ENCODE measurements at regions not wholly inside any gene's neighbourhood (a gene's known extent, or its start where the extent isn't known, plus 50 kb on each side); places are given as distances from the start of the nearest gene placed in this dataset.
"Not testable (repeated sequence)": the region's sequence is repeated elsewhere in the genome, so short reads cannot be mapped to it uniquely, and the experiment has no call there.

- no peak for TF ChIP-seq NR2F2 (IDR thresholded peaks at IDR 0.05)
- no peak for TF ChIP-seq HNF4G (IDR thresholded peaks at IDR 0.05)
- TF ChIP-seq RXRA (IDR thresholded peaks at IDR 0.05): no peak
- no peak for TF ChIP-seq SP1 (IDR thresholded peaks at IDR 0.05)
- no peak for TF ChIP-seq ATF3 (IDR thresholded peaks at IDR 0.05)
- TF ChIP-seq ZBTB33 (IDR thresholded peaks at IDR 0.05): no peak
- TF ChIP-seq HNF4A (conservative IDR thresholded peaks at IDR 0.05): no peak
- no peak for TF ChIP-seq JUND (IDR thresholded peaks at IDR 0.05)
- WGBS: 67% methylated on average over 5 of the region's 5 CpGs
- no peak for DNase-seq (ENCODE audit: low spot score)
These were observed 256.2 kb upstream of the MGMT start for GRCh38 chr10:129210876-129211275.

GRCh38 chr10:129213256-129213655 is 253.8 kb upstream of the MGMT start:
- H3K36me3 ChIP-seq (ENCODE audit: control insufficient read depth in 4 of 4, insufficient read depth in 3 of 4, low read depth in 1 of 4, low read length in 3 of 4): no peaks in the 10 kb centered on the region
- peak; percentile 8 for TF ChIP-seq SP1 (IDR thresholded peaks at IDR 0.05)
- no peak for TF ChIP-seq CTCF (IDR thresholded peaks at IDR 0.05; ENCODE audit: low read depth, low read length, missing input control)
- H3K9ac ChIP-seq (ENCODE audit: low read depth in 1 of 2, low read length in 2 of 2): no peak overlapping the region
- H3K4me1 ChIP-seq (ENCODE audit: control insufficient read depth in 4 of 4, insufficient read depth in 4 of 4, low read length in 3 of 4): no peaks in the 10 kb centered on the region
- H3K4me3 ChIP-seq (ENCODE audit: low read depth in 1 of 3, low read length in 3 of 3): no peak overlapping the region
- H3K9me3 ChIP-seq (ENCODE audit: control insufficient read depth in 4 of 4, low read length in 3 of 4): peaks cover 0 to 3% (median 0%) of the 10 kb centered on the region in 4 donors
- no peak for DNase-seq (ENCODE audit: low spot score)
- WGBS: 59% methylated on average over 1 of the region's 1 CpG
- H3K27ac ChIP-seq (ENCODE audit: low read depth in 1 of 2, low read length in 2 of 2): no peak overlapping the region
- H3K27me3 ChIP-seq (ENCODE audit: control insufficient read depth in 4 of 4, insufficient read depth in 4 of 4, low read length in 3 of 4): no peaks in the 10 kb centered on the region

More at GRCh38 chr10:129210876-129211275, 256.2 kb upstream of the MGMT start:
- Histone ChIP-seq H3K27me3 (ENCODE audit: control insufficient read depth in 4 of 4, insufficient read depth in 4 of 4, low read length in 3 of 4) (no peaks in the 10 kb centered on the region), H3K4me3 (ENCODE audit: low read depth in 1 of 3, low read length in 3 of 3) (no peak overlapping the region), H3K9me3 (ENCODE audit: control insufficient read depth in 4 of 4, low read length in 3 of 4) (peaks cover 0 to 3% (median 0%) of the 10 kb centered on the region in 4 donors), H3K27ac (ENCODE audit: low read depth in 1 of 2, low read length in 2 of 2) (no peak overlapping the region), H3K9ac (ENCODE audit: low read depth in 1 of 2, low read length in 2 of 2) (no peak overlapping the region), H3K36me3 (ENCODE audit: control insufficient read depth in 4 of 4, insufficient read depth in 3 of 4, low read depth in 1 of 4, low read length in 3 of 4) (no peaks in the 10 kb centered on the region), H3K4me1 (ENCODE audit: control insufficient read depth in 4 of 4, insufficient read depth in 4 of 4, low read length in 3 of 4) (no peaks in the 10 kb centered on the region)

- not testable (repeated sequence) for H3K4me3 ChIP-seq (ENCODE audit: low read depth in 1 of 3, low read length in 3 of 3); H3K9me3 ChIP-seq (ENCODE audit: control insufficient read depth in 4 of 4, low read length in 3 of 4); H3K36me3 ChIP-seq (ENCODE audit: control insufficient read depth in 4 of 4, insufficient read depth in 3 of 4, low read depth in 1 of 4, low read length in 3 of 4); H3K27me3 ChIP-seq (ENCODE audit: control insufficient read depth in 4 of 4, insufficient read depth in 4 of 4, low read length in 3 of 4); H3K27ac ChIP-seq (ENCODE audit: low read depth in 1 of 2, low read length in 2 of 2); DNase-seq (ENCODE audit: low spot score); H3K4me1 ChIP-seq (ENCODE audit: control insufficient read depth in 4 of 4, insufficient read depth in 4 of 4, low read length in 3 of 4); H3K9ac ChIP-seq (ENCODE audit: low read depth in 1 of 2, low read length in 2 of 2)
- 87% methylated on average over 5 of the region's 5 CpGs for WGBS
These were observed 253.0 kb upstream of the MGMT start for GRCh38 chr10:129213996-129214395.

GRCh38 chr10:129219364-129219763 is 247.7 kb upstream of the MGMT start:
- Histone ChIP-seq H3K27me3 (ENCODE audit: control insufficient read depth in 4 of 4, insufficient read depth in 4 of 4, low read length in 3 of 4) (no peaks in the 10 kb centered on the region), H3K9ac (ENCODE audit: low read depth in 1 of 2, low read length in 2 of 2) (no peak overlapping the region), H3K36me3 (ENCODE audit: control insufficient read depth in 4 of 4, insufficient read depth in 3 of 4, low read depth in 1 of 4, low read length in 3 of 4) (no peaks in the 10 kb centered on the region), H3K27ac (ENCODE audit: low read depth in 1 of 2, low read length in 2 of 2) (no peak overlapping the region), H3K9me3 (ENCODE audit: control insufficient read depth in 4 of 4, low read length in 3 of 4) (peaks cover 0 to 3% (median 0%) of the 10 kb centered on the region in 4 donors), H3K4me3 (ENCODE audit: low read depth in 1 of 3, low read length in 3 of 3) (no peak overlapping the region), H3K4me1 (ENCODE audit: control insufficient read depth in 4 of 4, insufficient read depth in 4 of 4, low read length in 3 of 4) (no peaks in the 10 kb centered on the region)
- no peak for DNase-seq (ENCODE audit: low spot score)
- no peak for TF ChIP-seq REST (IDR thresholded peaks at IDR 0.05)
- no peak for TF ChIP-seq NR2F2 (IDR thresholded peaks at IDR 0.05)
- 81% methylated on average over 5 of the region's 5 CpGs for WGBS

Data from liver (tissue), 8 donors.